Astrocyte (in vitro differentiated cells and primary cell): ENCODE measurements at regions not wholly inside any gene's neighbourhood (a gene's known extent, or its start where the extent isn't known, plus 50 kb on each side); places are given as distances from the start of the nearest gene placed in this dataset.
A peak's percentile ranks its signal among the peaks of the same experiment; 100 is the strongest.

Experiments
- DNase-seq: peaks from one replicate; pipeline ENCODE4 v3.0.0-alpha.2; 2010; ENCODE audit warnings: low read depth
- FAIRE-seq: peaks from 2 replicates; lab custom pipeline; 2011; peaks lifted over from hg19 to GRCh38; lab: Jason Lieb, UNC
- H2AFZ ChIP-seq: 2 replicates; pipeline ENCODE4 v1.6.0; 2012; ENCODE audit warnings: low read depth, low read length, inconsistent platforms
- H3K27ac ChIP-seq: 2 replicates; pipeline ENCODE4 v1.5.1; 2011; ENCODE audit warnings: low read depth, low read length, inconsistent platforms
- H3K27me3 ChIP-seq: 2 replicates; pipeline ENCODE4 v1.6.0; 2011; ENCODE audit warnings: low read length, inconsistent platforms; ENCODE audit not compliant: insufficient read depth
- H3K36me3 ChIP-seq: 2 replicates; pipeline ENCODE4 v1.5.1; 2011; ENCODE audit warnings: low read length, inconsistent platforms; ENCODE audit not compliant: insufficient read depth
- H3K4me1 ChIP-seq: 2 replicates; pipeline ENCODE4 v1.5.1; 2011; ENCODE audit warnings: low read length, inconsistent platforms; ENCODE audit not compliant: insufficient read depth
- H3K4me2 ChIP-seq: 2 replicates; pipeline ENCODE4 v1.6.0; 2012; ENCODE audit warnings: low read length, inconsistent platforms
- H3K4me3 ChIP-seq: 2 replicates; pipeline ENCODE4 v1.5.1; 2011; ENCODE audit warnings: low read depth, mild to moderate bottlenecking, low read length, inconsistent platforms; ENCODE audit not compliant: insufficient read depth
- H3K79me2 ChIP-seq: 2 replicates; pipeline ENCODE4 v1.6.0; 2012; ENCODE audit warnings: mild to moderate bottlenecking, low read length, inconsistent platforms; ENCODE audit not compliant: insufficient read depth
- H3K9ac ChIP-seq: 2 replicates; pipeline ENCODE4 v1.6.0; 2012; ENCODE audit warnings: mild to moderate bottlenecking, low read length, inconsistent platforms
- H3K9me3 ChIP-seq: 2 replicates; pipeline ENCODE4 v1.5.1; 2012; ENCODE audit warnings: low read depth, mild to moderate bottlenecking, low read length, inconsistent platforms; ENCODE audit not compliant: insufficient read depth
- H4K20me1 ChIP-seq: 2 replicates; pipeline ENCODE4 v1.6.0; 2012; ENCODE audit warnings: low read length, inconsistent platforms; ENCODE audit not compliant: insufficient read depth
- H3K27ac Mint-ChIP-seq: one replicate; pipeline ENCODE4 v1.8.0; 2021; ENCODE audit warnings: mild to moderate bottlenecking, mixed read lengths; ENCODE audit not compliant: unreplicated experiment
- H3K27me3 Mint-ChIP-seq: one replicate; pipeline ENCODE4 v1.8.0; 2021; ENCODE audit warnings: low read depth, mixed read lengths; ENCODE audit not compliant: unreplicated experiment
- H3K36me3 Mint-ChIP-seq: one replicate; pipeline ENCODE4 v1.8.0; 2021; ENCODE audit warnings: low read depth, mixed read lengths; ENCODE audit not compliant: unreplicated experiment
- H3K4me1 Mint-ChIP-seq: one replicate; pipeline ENCODE4 v1.8.0; 2021; ENCODE audit warnings: low read depth, mixed read lengths; ENCODE audit not compliant: unreplicated experiment
- H3K4me3 Mint-ChIP-seq: one replicate; pipeline ENCODE4 v1.8.0; 2021; ENCODE audit warnings: mild to moderate bottlenecking, moderate library complexity, mixed read lengths; ENCODE audit not compliant: unreplicated experiment
- H3K9me3 Mint-ChIP-seq: one replicate; pipeline ENCODE4 v1.8.0; 2021; ENCODE audit warnings: mild to moderate bottlenecking, mixed read lengths; ENCODE audit not compliant: unreplicated experiment
- EZH2 ChIP-seq: IDR thresholded peaks from 2 replicates; pipeline ENCODE4 v1.6.1; 2012; ENCODE audit warnings: mild to moderate bottlenecking, low read length, inconsistent platforms; ENCODE audit not compliant: insufficient read depth
- TF ChIP-seq, protein P1 (sequence below): IDR thresholded peaks from 2 replicates; pipeline ENCODE4 v1.5.1; 2011; ENCODE audit warnings: low read depth, mild to moderate bottlenecking, inconsistent platforms, low read length, moderate library complexity; ENCODE audit not compliant: insufficient read depth

DNA sequence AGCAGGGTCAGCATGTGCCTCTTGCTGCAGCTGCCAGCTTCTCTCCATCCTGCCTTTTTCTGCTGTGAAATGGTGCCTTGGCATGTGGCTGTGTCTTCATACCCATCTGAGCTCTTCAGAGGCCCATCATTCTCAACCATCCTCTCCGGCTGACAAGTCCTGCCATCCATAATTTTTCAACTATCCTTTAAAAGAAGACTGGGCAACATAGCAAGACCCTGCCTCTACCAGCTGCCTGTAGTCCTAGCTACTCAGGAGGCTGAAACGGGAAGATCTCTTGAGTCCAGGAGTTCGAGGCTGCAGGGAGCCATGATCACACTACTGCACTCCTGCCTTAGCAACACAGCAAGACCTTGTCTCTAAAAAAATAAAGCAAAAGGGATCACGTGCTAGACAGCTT is 64.2 kb upstream of the TTC29 start:
- no peak overlapping the region for H3K9ac ChIP-seq
- H3K9me3 ChIP-seq: no peaks in the 10 kb centered on the region
- H3K79me2 ChIP-seq: no peaks in the 10 kb centered on the region
- Mint-ChIP-seq H3K4me3 (no peak overlapping the region), H3K4me1 (no peaks in the 10 kb centered on the region), H3K27ac (no peak overlapping the region), H3K9me3 (no peaks in the 10 kb centered on the region), H3K36me3 (no peaks in the 10 kb centered on the region), H3K27me3 (peaks cover 3% of the 10 kb centered on the region)
- no peak for TF ChIP-seq EZH2
- TF ChIP-seq, protein P1, sequence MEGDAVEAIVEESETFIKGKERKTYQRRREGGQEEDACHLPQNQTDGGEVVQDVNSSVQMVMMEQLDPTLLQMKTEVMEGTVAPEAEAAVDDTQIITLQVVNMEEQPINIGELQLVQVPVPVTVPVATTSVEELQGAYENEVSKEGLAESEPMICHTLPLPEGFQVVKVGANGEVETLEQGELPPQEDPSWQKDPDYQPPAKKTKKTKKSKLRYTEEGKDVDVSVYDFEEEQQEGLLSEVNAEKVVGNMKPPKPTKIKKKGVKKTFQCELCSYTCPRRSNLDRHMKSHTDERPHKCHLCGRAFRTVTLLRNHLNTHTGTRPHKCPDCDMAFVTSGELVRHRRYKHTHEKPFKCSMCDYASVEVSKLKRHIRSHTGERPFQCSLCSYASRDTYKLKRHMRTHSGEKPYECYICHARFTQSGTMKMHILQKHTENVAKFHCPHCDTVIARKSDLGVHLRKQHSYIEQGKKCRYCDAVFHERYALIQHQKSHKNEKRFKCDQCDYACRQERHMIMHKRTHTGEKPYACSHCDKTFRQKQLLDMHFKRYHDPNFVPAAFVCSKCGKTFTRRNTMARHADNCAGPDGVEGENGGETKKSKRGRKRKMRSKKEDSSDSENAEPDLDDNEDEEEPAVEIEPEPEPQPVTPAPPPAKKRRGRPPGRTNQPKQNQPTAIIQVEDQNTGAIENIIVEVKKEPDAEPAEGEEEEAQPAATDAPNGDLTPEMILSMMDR: no peak
- FAIRE-seq: no peak
- no peak overlapping the region for H2AFZ ChIP-seq
- no peak overlapping the region for H3K4me2 ChIP-seq
- no peak overlapping the region for H3K4me3 ChIP-seq
- H3K27ac ChIP-seq: no peak overlapping the region
- no peaks in the 10 kb centered on the region for H3K36me3 ChIP-seq
- no peaks in the 10 kb centered on the region for H4K20me1 ChIP-seq
- H3K4me1 ChIP-seq: no peaks in the 10 kb centered on the region
- H3K27me3 ChIP-seq: no peaks in the 10 kb centered on the region
- no peak for DNase-seq

DNA sequence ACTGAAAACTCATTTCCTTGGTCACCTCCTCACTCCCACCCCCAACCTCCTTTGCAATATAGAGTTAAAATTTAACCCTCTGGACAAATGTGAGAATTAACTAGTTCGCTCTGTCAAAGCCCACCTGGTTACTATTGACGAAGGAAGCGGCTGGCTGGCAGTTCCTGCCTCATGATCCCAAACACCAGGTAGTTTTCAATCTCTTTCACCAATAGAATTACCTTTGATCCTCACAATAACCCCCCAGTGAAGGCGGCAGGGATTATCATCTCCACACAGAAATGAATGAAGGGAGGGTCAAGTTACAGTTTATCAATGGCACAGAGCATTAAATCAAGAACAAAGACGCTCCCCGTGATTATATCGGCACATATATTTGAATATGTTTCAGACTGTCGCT is 65.7 kb upstream of the TTC29 start:
- H3K4me3 ChIP-seq: no peak overlapping the region
- H3K9me3 Mint-ChIP-seq: no peaks in the 10 kb centered on the region
- TF ChIP-seq, protein P1: no peak
- TF ChIP-seq EZH2: no peak
- DNase-seq (no peak), FAIRE-seq (no peak)
- no peaks in the 10 kb centered on the region for H3K9me3 ChIP-seq
- H3K4me3 Mint-ChIP-seq: no peak overlapping the region
- H3K9ac ChIP-seq: no peak overlapping the region
- no peak overlapping the region for H3K27ac Mint-ChIP-seq
- no peaks in the 10 kb centered on the region for H4K20me1 ChIP-seq
- H2AFZ ChIP-seq: peak overlapping the region; percentile 38
- peaks cover 3% of the 10 kb centered on the region for H3K27me3 Mint-ChIP-seq
- H3K27me3 ChIP-seq: no peaks in the 10 kb centered on the region
- H3K4me1 Mint-ChIP-seq: no peaks in the 10 kb centered on the region
- H3K4me2 ChIP-seq: no peak overlapping the region
- H3K36me3 Mint-ChIP-seq: no peaks in the 10 kb centered on the region
- H3K27ac ChIP-seq: no peak overlapping the region
- no peaks in the 10 kb centered on the region for H3K79me2 ChIP-seq
- H3K36me3 ChIP-seq: no peaks in the 10 kb centered on the region
- H3K4me1 ChIP-seq: no peaks in the 10 kb centered on the region

DNA sequence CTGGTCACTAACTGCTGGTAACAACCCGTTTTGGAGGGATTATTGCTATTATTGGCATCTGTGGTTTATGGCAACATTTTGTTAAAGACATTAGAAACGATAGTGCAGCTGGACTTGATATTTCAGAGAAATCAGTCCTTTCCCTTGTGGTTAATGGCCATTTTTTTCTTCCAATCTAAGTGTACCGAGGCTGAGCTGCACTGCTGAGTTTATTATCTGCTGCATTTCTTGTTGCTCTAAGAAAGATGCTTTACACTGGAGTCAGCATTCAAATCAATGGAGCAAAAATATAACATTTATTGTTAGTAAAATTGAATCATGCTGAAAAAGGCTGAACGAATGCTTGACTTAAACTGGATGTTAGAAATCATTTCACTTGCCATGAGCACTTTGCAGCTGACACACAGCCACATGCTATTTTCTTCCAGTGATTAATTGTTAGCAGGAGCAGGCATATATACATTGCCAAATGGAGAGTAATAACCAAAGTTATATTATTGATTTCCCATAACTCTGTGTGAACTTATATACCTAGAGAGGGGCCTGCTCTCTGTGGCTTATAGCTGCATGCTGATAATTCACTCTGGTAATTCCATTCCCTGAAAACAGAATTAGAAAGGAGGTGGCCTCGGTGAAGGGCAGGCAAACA is 66.5 kb upstream of the TTC29 start:
- Histone ChIP-seq H3K4me3 (no peak overlapping the region), H4K20me1 (no peaks in the 10 kb centered on the region), H3K36me3 (no peaks in the 10 kb centered on the region), H3K27me3 (no peaks in the 10 kb centered on the region), H3K9me3 (no peaks in the 10 kb centered on the region), H3K79me2 (no peaks in the 10 kb centered on the region), H3K9ac (no peak overlapping the region), H3K4me1 (no peaks in the 10 kb centered on the region), H2AFZ (peak overlapping the region; percentile 38), H3K27ac (no peak overlapping the region), H3K4me2 (no peak overlapping the region)
- FAIRE-seq (no peak), DNase-seq (no peak)
- Mint-ChIP-seq H3K9me3 (no peaks in the 10 kb centered on the region), H3K27ac (no peak overlapping the region), H3K27me3 (peaks cover 3% of the 10 kb centered on the region), H3K4me1 (no peaks in the 10 kb centered on the region), H3K36me3 (no peaks in the 10 kb centered on the region), H3K4me3 (no peak overlapping the region)
- TF ChIP-seq, protein P1: no peak
- TF ChIP-seq EZH2: no peak
